ENCODE measurements at regions not wholly inside any gene's neighbourhood (a gene's known extent, or its start where the extent isn't known, plus 50 kb on each side); places are given as distances from the start of the nearest gene placed in this dataset.

- TF ChIP-seq SKIL (IDR thresholded peaks at IDR 0.05; ENCODE audit: low read depth, poor library complexity, severe bottlenecking) (peak; percentile 8), TCF3 (IDR thresholded peaks at IDR 0.05; ENCODE audit: borderline replicate concordance, insufficient read depth, low read depth, low read length) (0 out of 2 replicates have a peak, but pooled peaks have one; percentile 6), ZNF384 (IDR thresholded peaks at IDR 0.05; ENCODE audit: borderline replicate concordance, low read depth, low read length) (no peak; the same call in 1 of the 2 replicates), PBX3 (IDR thresholded peaks at IDR 0.05; ENCODE audit: insufficient replicate concordance, low read depth, low read length) (no peak), TAF1 (IDR thresholded peaks at IDR 0.05; ENCODE audit: borderline replicate concordance, low read depth, low read length) (peak; percentile 35; the same call in 1 of the 2 replicates), SMAD5 (IDR thresholded peaks at IDR 0.05; ENCODE audit: low read depth) (peak; percentile 58; the same call in 1 of the 2 replicates), STAT1 (conservative IDR thresholded peaks at IDR 0.05) (peak; percentile 84; the same call in 1 of the 2 replicates), NBN (IDR thresholded peaks at IDR 0.05) (peak; percentile 55; the same call in 1 of the 2 replicates), KAT2A (conservative IDR thresholded peaks at IDR 0.05; ENCODE audit: control insufficient read depth, low read depth, low read length) (no peak), ZNF687 (IDR thresholded peaks at IDR 0.05) (peak; percentile 91; the same call in 1 of the 2 replicates), LARP7 (IDR thresholded peaks at IDR 0.05) (peak; percentile 18; the same call in 1 of the 2 replicates), EED (IDR thresholded peaks at IDR 0.05; ENCODE audit: low read depth) (peak; percentile 70; the same call in 1 of the 2 replicates), TBL1XR1 (IDR thresholded peaks at IDR 0.05; ENCODE audit: low read depth, low read length) (peak; percentile 41; the same call in 1 of the 2 replicates), RELB (IDR thresholded peaks at IDR 0.05; ENCODE audit: low read depth) (0 out of 2 replicates have a peak, but pooled peaks have one; percentile 53), ZBTB4 (CRISPR knock-in tag; IDR thresholded peaks at IDR 0.05) (no peak), MAX (IDR thresholded peaks at IDR 0.05; ENCODE audit: low read depth, low read length) (peak; percentile 41; the same call in 1 of the 2 replicates)
Measured at GRCh38 chr14:22483863-22484593, 105.0 kb downstream of the DAD1 start (continued).
